ENCODE measurements at regions not wholly inside any gene's neighbourhood (a gene's known extent, or its start where the extent isn't known, plus 50 kb on each side); places are given as distances from the start of the nearest gene placed in this dataset.

GRCh38 chr4:93894995-93895394 is 66.4 kb downstream of the ATOH1 start:
- TF ChIP-seq, protein P1, sequence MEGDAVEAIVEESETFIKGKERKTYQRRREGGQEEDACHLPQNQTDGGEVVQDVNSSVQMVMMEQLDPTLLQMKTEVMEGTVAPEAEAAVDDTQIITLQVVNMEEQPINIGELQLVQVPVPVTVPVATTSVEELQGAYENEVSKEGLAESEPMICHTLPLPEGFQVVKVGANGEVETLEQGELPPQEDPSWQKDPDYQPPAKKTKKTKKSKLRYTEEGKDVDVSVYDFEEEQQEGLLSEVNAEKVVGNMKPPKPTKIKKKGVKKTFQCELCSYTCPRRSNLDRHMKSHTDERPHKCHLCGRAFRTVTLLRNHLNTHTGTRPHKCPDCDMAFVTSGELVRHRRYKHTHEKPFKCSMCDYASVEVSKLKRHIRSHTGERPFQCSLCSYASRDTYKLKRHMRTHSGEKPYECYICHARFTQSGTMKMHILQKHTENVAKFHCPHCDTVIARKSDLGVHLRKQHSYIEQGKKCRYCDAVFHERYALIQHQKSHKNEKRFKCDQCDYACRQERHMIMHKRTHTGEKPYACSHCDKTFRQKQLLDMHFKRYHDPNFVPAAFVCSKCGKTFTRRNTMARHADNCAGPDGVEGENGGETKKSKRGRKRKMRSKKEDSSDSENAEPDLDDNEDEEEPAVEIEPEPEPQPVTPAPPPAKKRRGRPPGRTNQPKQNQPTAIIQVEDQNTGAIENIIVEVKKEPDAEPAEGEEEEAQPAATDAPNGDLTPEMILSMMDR (IDR thresholded peaks at IDR 0.05; ENCODE audit: insufficient read depth, low read depth, low read length), result no peak
- no peak for TF ChIP-seq EZH2 (IDR thresholded peaks at IDR 0.05; ENCODE audit: insufficient read depth, low read length)
